ENCODE measurements at regions not wholly inside any gene's neighbourhood (a gene's known extent, or its start where the extent isn't known, plus 50 kb on each side); places are given as distances from the start of the nearest gene placed in this dataset.

- TF ChIP-seq CTCF (conservative IDR thresholded peaks at IDR 0.05; ENCODE audit: low read length) (no peak), EZH2phosphoT487 (IDR thresholded peaks at IDR 0.05; ENCODE audit: borderline replicate concordance) (no peak)
These were observed 113.1 kb upstream of the NANOGP8 start for GRCh38 chr15:35198197-35198596.
